Stimulated activated CD8-positive, alpha-beta memory T cell treated with anti-CD3 and anti-CD28 coated beads, Interleukin-7, amount 100 ng/mL, for 24 hours (primary cell): ENCODE measurements at regions not wholly inside any gene's neighbourhood (a gene's known extent, or its start where the extent isn't known, plus 50 kb on each side); places are given as distances from the start of the nearest gene placed in this dataset.
"Not testable (repeated sequence)": the region's sequence is repeated elsewhere in the genome, so short reads cannot be mapped to it uniquely, and the experiment has no call there.

Experiments used
- DNase-seq: peaks from one replicate; pipeline ENCODE4 v3.0.0-alpha.2; 2020; ENCODE audit warnings: low read depth

- DNase-seq = no peak
These were observed 1099.3 kb upstream of the CELF4 start for GRCh38 chr18:38664929-38665328.

GRCh38 chr18:38663682-38664081 lies 1098.1 kb upstream of the CELF4 start:
- no peak for DNase-seq

GRCh38 chr18:38663270-38663669 lies 1097.7 kb upstream of the CELF4 start:
- no peak for DNase-seq

DNA sequence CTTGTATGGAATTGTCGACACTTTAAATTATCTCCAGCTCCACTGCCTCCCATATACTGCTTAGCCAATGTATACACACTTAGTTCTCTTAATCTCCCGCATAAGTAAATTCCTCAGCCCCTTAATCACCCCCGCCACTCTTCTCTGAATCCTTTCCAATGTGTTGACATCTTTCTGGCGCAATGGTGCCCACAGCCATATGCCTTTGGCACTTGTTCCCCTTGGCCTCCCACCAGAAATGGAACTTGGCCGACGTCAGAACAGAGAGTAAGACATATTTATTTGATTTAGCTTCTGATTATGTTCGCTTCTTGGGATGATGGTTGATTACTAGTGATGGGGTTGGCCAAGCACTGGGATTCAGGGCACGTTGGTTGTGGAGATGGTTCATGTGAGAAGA lies 1089.3 kb upstream of the CELF4 start:
- DNase-seq = no peak

GRCh38 chr18:38651736-38652135 lies 1086.1 kb upstream of the CELF4 start:
- no peak for DNase-seq

GRCh38 chr18:38648179-38648578 lies 1082.6 kb upstream of the CELF4 start:
- DNase-seq = no peak

DNA sequence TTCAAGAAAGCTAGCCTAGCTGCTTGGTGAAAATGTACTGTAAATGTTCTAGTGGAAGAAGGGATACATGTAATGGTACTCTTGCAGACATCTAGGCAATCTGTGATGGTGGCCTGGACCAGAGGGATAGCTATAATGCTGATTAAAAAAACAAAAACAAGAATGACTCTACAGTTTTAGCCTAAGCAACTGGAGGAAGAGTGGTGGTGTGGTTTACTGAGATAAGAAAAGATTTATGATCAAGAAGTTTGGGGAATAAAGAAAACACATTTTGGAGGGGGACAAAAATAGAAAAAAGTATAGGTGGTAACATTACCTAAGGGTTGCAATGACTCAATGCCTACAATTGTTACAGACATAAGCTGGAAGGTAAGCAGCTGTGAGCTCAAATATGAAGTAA lies 1080.7 kb upstream of the CELF4 start:
- DNase-seq = no peak

DNA sequence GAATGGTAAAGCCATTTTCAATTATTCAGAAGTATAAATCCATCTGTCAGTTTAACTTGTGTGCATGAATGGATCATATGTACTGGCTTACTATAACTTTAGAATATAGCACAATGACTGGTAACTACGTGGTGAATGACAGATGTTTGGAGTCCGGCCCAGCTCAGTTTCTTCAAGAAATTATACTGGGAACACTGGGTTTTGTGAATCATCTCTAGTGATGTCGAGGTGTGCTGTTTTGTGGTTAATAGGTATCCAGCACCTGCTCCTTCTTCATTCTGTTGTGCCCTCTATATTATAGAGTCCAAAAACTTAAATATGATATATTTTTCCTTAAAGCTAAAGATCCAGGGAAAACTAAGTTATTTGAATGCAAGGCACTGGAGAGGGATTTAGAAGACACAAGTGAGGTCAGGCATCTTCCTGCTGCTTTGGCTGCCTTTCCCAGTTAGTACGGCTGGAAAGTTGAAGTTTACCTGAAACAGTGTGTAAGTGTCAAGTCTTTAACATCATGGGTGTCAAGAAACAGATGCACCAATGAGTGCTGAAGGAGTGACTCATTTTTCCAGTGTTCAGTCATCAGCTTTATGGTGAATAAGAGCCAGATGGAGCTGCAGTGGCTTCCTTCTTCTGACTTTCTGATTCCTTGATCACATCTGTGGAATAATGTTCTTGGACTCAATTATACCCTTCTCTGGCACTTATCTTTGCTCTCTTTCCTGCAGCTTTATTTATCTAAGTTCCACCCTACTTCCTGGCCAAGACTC lies 1079.5 kb upstream of the CELF4 start:
- DNase-seq = no peak

- DNase-seq = no peak
These were observed 1077.1 kb upstream of the CELF4 start for GRCh38 chr18:38642711-38643110.

- DNase-seq = not testable (repeated sequence)
These were observed 1074.1 kb upstream of the CELF4 start for GRCh38 chr18:38639700-38640099.

DNA sequence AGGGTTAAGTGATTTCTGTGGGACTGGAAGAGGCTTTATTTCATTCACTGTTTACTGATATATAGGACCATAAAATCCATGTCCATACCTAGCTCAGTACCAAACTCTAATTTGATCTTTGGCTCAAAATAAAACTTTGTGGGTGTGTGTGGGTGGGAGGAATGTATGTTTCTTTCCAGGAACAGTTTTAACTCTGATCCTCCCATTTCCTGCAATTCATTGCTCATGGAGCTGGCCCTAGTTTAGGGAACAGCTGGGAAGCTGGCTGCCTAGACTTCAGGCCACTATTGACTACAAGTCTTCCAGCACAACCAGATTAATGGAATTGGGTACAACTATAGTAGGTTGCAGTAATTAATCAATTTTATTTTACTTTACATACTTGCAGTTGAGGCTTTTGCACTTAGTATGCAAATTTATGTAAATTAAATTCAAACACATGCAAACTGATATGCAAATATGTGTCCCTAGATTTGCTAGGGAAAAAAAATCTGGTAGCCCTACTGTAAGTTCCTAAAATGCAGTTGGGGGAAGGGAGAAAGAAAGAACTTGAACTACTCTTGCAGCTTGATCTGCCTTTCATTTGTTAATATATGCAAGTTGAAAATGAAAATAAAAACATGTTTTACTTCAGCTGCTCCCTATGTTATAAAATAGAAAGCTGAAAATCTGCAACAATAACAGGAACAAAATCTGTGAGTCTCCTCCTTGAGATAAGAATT lies 1070.3 kb upstream of the CELF4 start:
- DNase-seq = no peak

DNA sequence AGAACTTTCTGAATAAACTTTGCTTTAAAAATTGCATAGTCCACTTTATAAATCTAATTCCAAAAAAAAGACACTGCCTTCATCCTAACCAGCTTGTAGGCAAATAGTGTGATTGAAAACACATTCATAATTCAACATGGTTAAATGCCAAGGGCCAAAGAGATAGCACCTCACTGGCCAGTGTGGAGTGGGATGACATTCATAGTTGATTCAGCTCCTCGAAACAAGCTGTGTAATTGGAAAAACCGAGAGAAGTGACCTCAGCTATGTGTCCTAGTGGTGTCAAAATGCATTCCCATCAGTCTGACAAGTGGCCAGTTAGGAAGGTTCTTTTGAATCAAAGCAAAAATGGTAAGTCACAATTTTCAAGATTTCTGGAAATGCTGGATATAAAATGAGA lies 1068.5 kb upstream of the CELF4 start:
- no peak for DNase-seq

DNA sequence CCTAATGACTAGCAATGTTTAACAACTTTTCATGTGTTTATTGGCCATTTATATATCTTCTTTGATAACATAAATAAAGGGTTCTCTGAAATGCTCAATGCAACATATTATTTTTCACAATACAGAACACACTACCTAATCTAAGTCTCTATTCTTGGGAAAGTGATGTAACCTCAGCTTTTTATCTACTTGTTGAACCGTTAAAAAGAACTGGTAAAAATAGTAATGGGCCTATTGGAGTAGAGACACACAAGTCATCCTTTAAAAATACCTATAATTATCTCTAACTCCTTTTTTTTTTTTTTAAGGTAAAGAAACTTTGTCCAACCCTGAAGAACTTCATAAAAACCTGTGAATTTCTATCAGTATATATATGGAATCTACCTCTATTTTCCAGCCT lies 1067.7 kb upstream of the CELF4 start:
- DNase-seq = no peak

DNA sequence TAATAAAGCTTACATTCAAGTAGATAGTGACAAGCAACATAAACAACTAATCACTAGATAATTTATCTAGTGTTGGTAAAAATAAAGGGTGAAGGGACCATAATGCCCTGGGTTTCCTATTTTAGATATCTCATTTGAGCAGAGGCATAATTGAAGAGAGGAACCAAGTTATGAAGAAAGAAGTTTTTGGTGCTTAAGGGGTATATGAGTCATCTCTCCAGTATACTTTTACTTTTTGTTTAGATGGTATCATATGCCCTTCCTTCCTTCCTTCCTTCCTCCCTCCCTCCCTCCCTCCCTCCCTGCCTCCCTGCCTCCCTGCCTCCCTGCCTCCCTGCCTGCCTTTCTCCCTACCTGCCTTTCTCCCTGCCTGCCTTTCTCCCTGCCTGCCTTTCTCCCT lies 1053.5 kb upstream of the CELF4 start:
- no peak for DNase-seq

DNA sequence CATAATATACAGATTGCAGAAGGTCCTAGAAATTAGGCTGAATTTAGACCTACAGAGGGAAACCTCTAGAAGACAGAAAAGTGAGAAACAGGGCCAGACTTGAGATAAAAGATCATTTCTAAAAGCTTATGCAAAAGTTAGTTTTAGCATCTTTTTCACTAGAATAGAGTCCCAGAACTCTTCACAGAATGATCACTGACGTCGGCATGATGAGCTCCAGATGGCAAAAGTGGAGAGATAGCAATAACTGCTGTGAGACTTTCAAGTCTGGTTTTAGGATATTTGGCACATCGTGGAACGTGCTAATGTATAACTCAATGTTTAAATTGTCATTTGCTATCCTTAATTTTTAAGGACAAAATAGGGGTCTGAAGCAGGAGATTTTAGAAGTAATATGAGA lies 1050.7 kb upstream of the CELF4 start:
- no peak for DNase-seq

GRCh38 chr18:38612904-38613303 lies 1047.3 kb upstream of the CELF4 start:
- no peak for DNase-seq

- no peak for DNase-seq
These were observed 1045.7 kb upstream of the CELF4 start for GRCh38 chr18:38611036-38611964.

- DNase-seq = no peak
These were observed 1041.2 kb upstream of the CELF4 start for GRCh38 chr18:38606841-38607240.

- DNase-seq = no peak
These were observed 1036.7 kb upstream of the CELF4 start for GRCh38 chr18:38602341-38602740.

DNA sequence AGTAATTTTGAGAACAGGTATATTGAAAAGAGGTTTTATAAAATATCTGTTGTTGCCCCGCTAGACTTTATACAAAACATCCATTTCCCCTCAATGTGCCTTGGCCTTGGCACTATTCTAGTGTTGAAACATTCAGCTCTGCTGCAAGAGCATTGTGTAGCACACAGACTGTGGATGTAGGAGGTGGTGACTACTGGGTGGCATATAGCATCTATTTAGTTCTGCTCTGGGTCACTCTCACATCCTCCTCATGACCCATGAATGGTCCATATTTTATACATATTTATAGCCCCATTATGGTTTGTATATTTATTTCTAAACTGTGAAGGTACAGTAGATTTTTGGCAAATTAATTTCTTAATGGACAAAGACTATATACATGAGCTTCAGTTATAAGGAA lies 1022.0 kb upstream of the CELF4 start:
- DNase-seq = no peak

DNA sequence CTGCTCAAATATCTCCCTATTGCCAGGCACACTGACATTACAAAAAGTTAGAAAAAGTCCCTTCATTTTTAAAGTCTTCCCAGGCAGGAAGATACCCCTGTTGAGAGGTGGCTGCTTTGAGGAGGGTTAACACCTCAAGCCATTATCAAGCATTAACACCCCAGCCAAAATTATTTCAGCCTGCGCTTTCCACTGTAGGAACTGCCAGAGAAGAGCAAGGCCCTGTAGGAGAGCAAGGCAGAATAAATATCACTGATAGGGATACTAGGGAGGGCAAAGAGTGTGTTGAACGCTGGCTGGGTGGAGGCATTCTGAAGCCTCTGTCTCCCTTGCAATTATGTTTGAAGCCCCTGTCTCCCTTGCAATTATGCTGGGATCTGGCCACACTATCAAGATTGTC lies 1020.7 kb upstream of the CELF4 start:
- DNase-seq = no peak

- no peak for DNase-seq
These were observed 1014.2 kb upstream of the CELF4 start for GRCh38 chr18:38579764-38580163.

GRCh38 chr18:38576916-38577315 lies 1011.3 kb upstream of the CELF4 start:
- DNase-seq = no peak
